Transverse colon (tissue), 4 donors: ENCODE measurements at regions not wholly inside any gene's neighbourhood (a gene's known extent, or its start where the extent isn't known, plus 50 kb on each side); places are given as distances from the start of the nearest gene placed in this dataset.

Experiments
- DNase-seq: peaks from one replicate; pipeline ENCODE4 v3.0.0-alpha.2; 2019
- H3K27ac ChIP-seq, 4 donors: fragments of 200-600 bp; sonication (generic); 2 replicates each; pipeline ENCODE4 v1.5.1; 2016 to 2018; ENCODE audit warnings: inconsistent platforms in 4 of 4
- H3K27me3 ChIP-seq: fragments of 200-600 bp; sonication (generic); 2 replicates; pipeline ENCODE4 v1.5.1; 2017; ENCODE audit warnings: inconsistent platforms
- H3K36me3 ChIP-seq, 4 donors: fragments of 200-600 bp; sonication (generic); 2 replicates each; pipeline ENCODE4 v1.5.1; 2017 to 2019; ENCODE audit warnings: inconsistent platforms in 4 of 4
- H3K4me1 ChIP-seq, 4 donors: fragments of 200-600 bp; sonication (generic); 2 replicates each; pipeline ENCODE4 v1.5.1; 2017 to 2020; ENCODE audit warnings: inconsistent platforms in 4 of 4
- H3K4me3 ChIP-seq, 4 donors: fragments of 200-600 bp; sonication (generic); 1 replicate in 1 of 4; 2 replicates in 3 of 4; pipeline versions ENCODE4 v1.5.1 to v1.6.1; 2017 to 2019; ENCODE audit warnings: inconsistent platforms in 4 of 4
- H3K9me3 ChIP-seq, 2 donors: fragments of 200-600 bp; sonication (generic); 2 replicates each; pipeline ENCODE4 v1.5.1; 2017 to 2019; ENCODE audit warnings: inconsistent platforms in 2 of 2
- EP300 ChIP-seq: sonication (generic); formaldehyde crosslinking; IDR thresholded peaks from one replicate; pipeline ENCODE4 v1.6.1; 2017; ENCODE audit warnings: antibody characterized with exemption, low read depth
- POLR2A ChIP-seq: fragments of 450-650 bp; IDR thresholded peaks from one replicate; pipeline ENCODE4 v1.6.1; 2016; ENCODE audit warnings: antibody characterized with exemption, mild to moderate bottlenecking, moderate library complexity
- POLR2AphosphoS5 ChIP-seq, 3 donors: sonication (generic); formaldehyde crosslinking; IDR thresholded peaks; one replicate each; pipeline ENCODE4 v1.6.1; 2016; ENCODE audit warnings: antibody characterized with exemption in 3 of 3
- WGBS, 2 donors: methylation state at CpG; one replicate each; pipeline ENCODE4 v1.1.5; 2018; ENCODE audit warnings: low coverage in 1 of 2; 5-methylcytosine and 5-hydroxymethylcytosine counted together
- in situ Hi-C, 4 donors: fragments of 200-750 bp; cut with MboI; loops; one replicate each; pipeline versions ENCODE4 v1.15.0 to v1.15.1; 2017; ENCODE audit warnings: low sequenced_read_pairs in 3 of 4, low pct_ligation_motif_present in 1 of 4, low pct_unique_long_range_greater_than_20kb in 1 of 4
- intact Hi-C: fragments of 100-400 bp; cut with DNase I; formaldehyde crosslinking; loops from one replicate; pipeline ENCODE4 v1.15.1; 2023; ENCODE audit warnings: low total_unique reads
- TF ChIP-seq, protein P1 (sequence below), 5 experiments: fragments of 200-600 bp in 3 of 5; fragments of 450-650 bp in 2 of 5; sonication (generic) in 3 of 5; IDR thresholded peaks; 1 replicate in 2 of 5; 2 replicates in 3 of 5; pipeline ENCODE4 v1.5.1; 2016 to 2017; ENCODE audit warnings: antibody characterized with exemption in 5 of 5, inconsistent platforms in 3 of 5, mild to moderate bottlenecking in 2 of 5, moderate library complexity in 1 of 5

DNA sequence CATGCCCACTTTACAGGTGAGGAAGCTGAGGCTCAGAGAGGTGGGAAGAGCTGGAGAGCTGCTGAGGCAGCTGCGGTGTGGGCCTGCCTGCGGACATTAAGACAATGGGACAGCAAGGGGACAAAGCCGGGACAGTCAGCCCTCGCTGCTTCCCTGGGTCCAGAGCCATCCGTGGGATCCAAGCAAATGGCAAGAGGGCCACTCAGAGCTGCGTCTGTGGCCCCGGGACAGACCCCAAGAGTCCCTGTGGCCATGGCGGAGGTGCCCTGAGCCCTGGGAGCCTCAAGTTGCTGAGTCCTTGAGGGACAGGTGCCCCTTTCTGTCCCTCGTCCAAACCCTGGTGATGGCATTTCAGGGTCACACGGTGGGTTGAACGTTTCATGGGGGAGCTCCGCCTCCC is 191.9 kb downstream of the OLFM1 start:
- intact Hi-C loops (no loop called here), in situ Hi-C loops (no loop called here)
- H3K4me3 ChIP-seq = no peak overlapping the region
- peaks cover 20% of the 10 kb centered on the region for H3K27me3 ChIP-seq
- no peak for DNase-seq
- no peak overlapping the region for H3K27ac ChIP-seq
- no peaks in the 10 kb centered on the region for H3K36me3 ChIP-seq
- TF ChIP-seq EP300 = no peak
- TF ChIP-seq POLR2AphosphoS5 (IDR thresholded peaks at IDR 0.05) = no peak
- TF ChIP-seq, protein P1, sequence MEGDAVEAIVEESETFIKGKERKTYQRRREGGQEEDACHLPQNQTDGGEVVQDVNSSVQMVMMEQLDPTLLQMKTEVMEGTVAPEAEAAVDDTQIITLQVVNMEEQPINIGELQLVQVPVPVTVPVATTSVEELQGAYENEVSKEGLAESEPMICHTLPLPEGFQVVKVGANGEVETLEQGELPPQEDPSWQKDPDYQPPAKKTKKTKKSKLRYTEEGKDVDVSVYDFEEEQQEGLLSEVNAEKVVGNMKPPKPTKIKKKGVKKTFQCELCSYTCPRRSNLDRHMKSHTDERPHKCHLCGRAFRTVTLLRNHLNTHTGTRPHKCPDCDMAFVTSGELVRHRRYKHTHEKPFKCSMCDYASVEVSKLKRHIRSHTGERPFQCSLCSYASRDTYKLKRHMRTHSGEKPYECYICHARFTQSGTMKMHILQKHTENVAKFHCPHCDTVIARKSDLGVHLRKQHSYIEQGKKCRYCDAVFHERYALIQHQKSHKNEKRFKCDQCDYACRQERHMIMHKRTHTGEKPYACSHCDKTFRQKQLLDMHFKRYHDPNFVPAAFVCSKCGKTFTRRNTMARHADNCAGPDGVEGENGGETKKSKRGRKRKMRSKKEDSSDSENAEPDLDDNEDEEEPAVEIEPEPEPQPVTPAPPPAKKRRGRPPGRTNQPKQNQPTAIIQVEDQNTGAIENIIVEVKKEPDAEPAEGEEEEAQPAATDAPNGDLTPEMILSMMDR (IDR thresholded peaks at IDR 0.05) = no peak
- no peak for TF ChIP-seq POLR2A
- H3K4me1 ChIP-seq = peaks cover 0 to 9% (median 2%) of the 10 kb centered on the region in 4 donors
- no peaks in the 10 kb centered on the region for H3K9me3 ChIP-seq
- 86% methylated on average over 11 of the region's 12 CpGs; no CpG with 5 or more reads in 1 of the 2 donors for WGBS, 2 donors

DNA sequence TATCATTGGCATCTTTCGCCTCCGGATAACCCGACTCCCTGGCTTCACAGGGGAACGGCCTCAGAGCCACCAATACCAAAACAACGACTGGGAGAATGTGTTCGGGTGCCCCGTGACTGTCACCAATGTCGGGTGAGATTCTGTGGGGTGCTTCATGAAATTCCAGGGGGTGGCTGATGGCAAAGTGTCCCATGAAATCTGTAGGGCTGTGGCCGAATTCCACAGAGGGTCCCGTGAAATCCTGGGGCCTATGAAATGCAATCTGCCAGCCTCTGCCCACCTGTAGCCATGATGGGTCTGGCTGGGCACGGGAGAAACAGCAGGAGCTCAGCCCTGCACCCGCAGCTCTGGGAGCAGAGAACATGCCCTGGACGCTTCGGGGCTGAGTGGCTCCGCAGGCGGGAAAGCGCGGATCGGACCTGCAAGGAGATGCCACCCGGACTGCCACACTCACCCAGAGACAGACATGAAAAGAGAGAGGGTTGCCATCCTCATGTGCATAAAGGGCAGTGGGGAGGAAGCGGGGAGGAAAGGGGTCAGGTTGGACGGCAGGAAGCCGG is 192.4 kb downstream of the OLFM1 start:
- in situ Hi-C loops (no loop called here), intact Hi-C loops (no loop called here)
- no peaks in the 10 kb centered on the region for H3K9me3 ChIP-seq
- no peaks in the 10 kb centered on the region for H3K36me3 ChIP-seq
- WGBS, 2 donors = 88% methylated on average over 23 of the region's 23 CpGs; no CpG with 5 or more reads in 1 of the 2 donors
- TF ChIP-seq EP300 = no peak
- TF ChIP-seq, protein P1 (IDR thresholded peaks at IDR 0.05) = no peak
- TF ChIP-seq POLR2AphosphoS5 (IDR thresholded peaks at IDR 0.05) = no peak
- no peak for TF ChIP-seq POLR2A
- no peak for DNase-seq
- H3K4me3 ChIP-seq = no peak overlapping the region
- peaks cover 20% of the 10 kb centered on the region for H3K27me3 ChIP-seq
- peaks cover 0 to 9% (median 2%) of the 10 kb centered on the region in 4 donors for H3K4me1 ChIP-seq
- H3K27ac ChIP-seq = no peak overlapping the region

DNA sequence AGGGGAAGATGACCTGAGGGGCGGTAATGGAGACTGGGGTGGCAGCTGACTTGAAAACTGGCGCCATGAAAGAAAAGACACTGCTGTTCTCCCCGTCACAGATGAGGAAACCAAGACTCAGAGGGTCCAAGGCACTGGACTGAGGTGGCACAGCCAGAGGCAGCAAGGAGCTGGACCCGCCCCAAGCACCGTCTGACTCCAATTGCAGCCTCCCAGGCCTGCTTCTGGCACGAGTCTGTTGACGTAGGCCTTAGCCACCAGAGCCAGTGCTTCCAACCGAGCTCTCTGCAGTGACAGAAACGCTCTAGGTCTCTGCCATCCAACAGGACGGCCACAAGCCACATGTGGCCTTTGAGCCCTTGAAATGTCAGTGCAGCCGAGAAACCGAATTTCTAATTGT is 193.2 kb downstream of the OLFM1 start:
- Histone ChIP-seq H3K36me3 (no peaks in the 10 kb centered on the region), H3K9me3 (no peaks in the 10 kb centered on the region), H3K4me3 (no peak overlapping the region), H3K27me3 (peaks cover 19% of the 10 kb centered on the region), H3K4me1 (peaks cover 0 to 9% (median 2%) of the 10 kb centered on the region in 4 donors), H3K27ac (no peak overlapping the region)
- intact Hi-C loops (no loop called here), in situ Hi-C loops (no loop called here)
- no peak for DNase-seq
- TF ChIP-seq POLR2AphosphoS5 (IDR thresholded peaks at IDR 0.05) = no peak
- TF ChIP-seq, protein P1 (IDR thresholded peaks at IDR 0.05) = no peak
- TF ChIP-seq EP300 = no peak
- no peak for TF ChIP-seq POLR2A
- 66 to 74% methylated on average over 4 to 12 of the region's 12 CpGs for WGBS, 2 donors

DNA sequence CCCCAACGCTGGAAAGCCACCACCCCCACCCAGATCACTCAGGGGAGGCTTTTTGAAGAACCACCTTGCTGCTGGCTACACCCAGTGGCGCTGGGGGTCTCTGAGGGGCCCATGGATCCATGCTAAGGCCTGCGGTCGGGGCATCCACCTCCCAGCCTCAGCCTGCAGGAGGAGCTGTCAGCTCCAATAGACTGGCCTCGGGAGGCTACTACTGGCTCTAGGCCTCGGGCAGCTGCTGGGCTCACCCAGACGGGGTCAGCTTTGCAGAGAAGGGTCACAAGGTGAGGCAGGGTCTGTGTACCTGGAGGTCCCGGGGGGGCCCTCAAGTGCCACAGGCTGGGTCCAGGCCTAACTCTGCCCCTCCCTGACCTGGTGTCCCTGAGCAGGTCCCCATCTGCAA is 193.7 kb downstream of the OLFM1 start:
- no peak for DNase-seq
- H3K9me3 ChIP-seq = no peaks in the 10 kb centered on the region
- H3K27ac ChIP-seq = no peak overlapping the region
- intact Hi-C loops (no loop called here), in situ Hi-C loops (no loop called here)
- no peaks in the 10 kb centered on the region for H3K36me3 ChIP-seq
- TF ChIP-seq, protein P1 (IDR thresholded peaks at IDR 0.05) = no peak
- TF ChIP-seq POLR2AphosphoS5 (IDR thresholded peaks at IDR 0.05) (no peak), POLR2A (no peak), EP300 (no peak)
- peaks cover 15% of the 10 kb centered on the region for H3K27me3 ChIP-seq
- H3K4me3 ChIP-seq = no peak overlapping the region
- peaks cover 0 to 9% (median 2%) of the 10 kb centered on the region in 4 donors for H3K4me1 ChIP-seq
- 75% methylated on average over 1 of the region's 8 CpGs; no CpG with 5 or more reads in 1 of the 2 donors for WGBS, 2 donors
